CD14-positive monocyte (primary cell): ENCODE measurements at regions not wholly inside any gene's neighbourhood (a gene's known extent, or its start where the extent isn't known, plus 50 kb on each side); places are given as distances from the start of the nearest gene placed in this dataset.
"Not testable (repeated sequence)": the region's sequence is repeated elsewhere in the genome, so short reads cannot be mapped to it uniquely, and the experiment has no call there.

Experiments
- DNase-seq, 3 donors: peaks; one replicate each; pipeline ENCODE4 v3.0.0-alpha.2; 2011 to 2022
- H2AFZ ChIP-seq: 2 replicates; pipeline ENCODE4 v1.6.0; 2012; ENCODE audit warnings: mild to moderate bottlenecking, low read depth, low read length, inconsistent platforms; ENCODE audit not compliant: insufficient read depth, poor library complexity, severe bottlenecking
- H3K27ac ChIP-seq, 2 donors: 1 replicate in 1 of 2; 2 replicates in 1 of 2; pipeline ENCODE4 v1.5.1; 2012 to 2013; ENCODE audit warnings: low read length in 2 of 2, control low read depth in 1 of 2, inconsistent platforms in 1 of 2, low read depth in 1 of 2, mild to moderate bottlenecking in 1 of 2
- H3K27me3 ChIP-seq, 2 donors: one replicate each; pipeline versions ENCODE4 v1.6.0 to v1.6.1; 2011 to 2013; ENCODE audit warnings: low read length in 2 of 2; ENCODE audit not compliant: control insufficient read depth in 2 of 2, insufficient read depth in 2 of 2
- H3K36me3 ChIP-seq, 2 donors: replicated peaks in 1 of 2; 1 replicate in 1 of 2; 2 replicates in 1 of 2; pipeline versions ENCODE4 v1.5.1 to v1.6.1; 2012 to 2013; ENCODE audit warnings: low read length in 2 of 2, control low read depth in 1 of 2, inconsistent platforms in 1 of 2, mild to moderate bottlenecking in 1 of 2; ENCODE audit not compliant: insufficient read depth in 2 of 2, control insufficient read depth in 1 of 2
- H3K4me1 ChIP-seq, 2 donors: 1 replicate in 1 of 2; 2 replicates in 1 of 2; pipeline versions ENCODE4 v1.5.1 to v1.6.1; 2012 to 2013; ENCODE audit warnings: low read length in 2 of 2, control low read depth in 1 of 2, inconsistent platforms in 1 of 2, mild to moderate bottlenecking in 1 of 2, moderate library complexity in 1 of 2; ENCODE audit not compliant: insufficient read depth in 2 of 2, control insufficient read depth in 1 of 2
- H3K4me2 ChIP-seq: replicated peaks from 2 replicates; pipeline ENCODE3; 2012; ENCODE audit warnings: low read length, moderate library complexity, mild to moderate bottlenecking; ENCODE audit not compliant: poor library complexity, severe bottlenecking; ENCODE audit errors: extremely low read depth
- H3K4me3 ChIP-seq, 3 experiments: fragments of 200-600 bp in 1 of 3; sonication (generic) in 1 of 3; replicated peaks in 1 of 3; 1 replicate in 2 of 3; 2 replicates in 1 of 3; pipeline ENCODE4 v1.5.1; 2011 to 2013; ENCODE audit warnings: low read length in 3 of 3, mild to moderate bottlenecking in 3 of 3, control low read depth in 2 of 3, low read depth in 2 of 3, inconsistent platforms in 1 of 3, moderate library complexity in 1 of 3
- H3K79me2 ChIP-seq: 2 replicates; pipeline ENCODE4 v1.6.0; 2012; ENCODE audit warnings: mild to moderate bottlenecking, control low read depth, inconsistent platforms, low read length, moderate library complexity; ENCODE audit not compliant: insufficient read depth
- H3K9ac ChIP-seq: 2 replicates; pipeline ENCODE4 v1.6.0; 2017; ENCODE audit warnings: low read length, mild to moderate bottlenecking; ENCODE audit not compliant: insufficient read depth, poor library complexity, severe bottlenecking
- H3K9me3 ChIP-seq, 2 donors: replicated peaks in 1 of 2; 1 replicate in 1 of 2; 2 replicates in 1 of 2; pipeline versions ENCODE4 v1.5.1 to v1.6.1; 2012 to 2013; ENCODE audit warnings: low read length in 2 of 2, control low read depth in 1 of 2; ENCODE audit not compliant: control insufficient read depth in 1 of 2, insufficient read depth in 1 of 2
- H4K20me1 ChIP-seq: 2 replicates; pipeline ENCODE4 v1.6.0; 2012; ENCODE audit warnings: mild to moderate bottlenecking, low read length, control low read depth, moderate library complexity; ENCODE audit not compliant: insufficient read depth
- H3K27ac Mint-ChIP-seq, 7 donors: one replicate each; pipeline ENCODE4 v1.8.0; 2020; ENCODE audit warnings: mild to moderate bottlenecking in 7 of 7, mixed read lengths in 7 of 7, moderate library complexity in 6 of 7, inconsistent platforms in 2 of 7
- H3K27me3 Mint-ChIP-seq, 3 donors: one replicate each; pipeline ENCODE4 v1.8.0; 2021 to 2022; ENCODE audit warnings: low read depth in 3 of 3, mild to moderate bottlenecking in 3 of 3, mixed read lengths in 3 of 3, moderate library complexity in 3 of 3, inconsistent platforms in 1 of 3
- H3K36me3 Mint-ChIP-seq, 2 donors: one replicate each; pipeline ENCODE4 v1.8.0; 2020; ENCODE audit warnings: mixed read lengths in 2 of 2, inconsistent platforms in 1 of 2, mild to moderate bottlenecking in 1 of 2
- H3K4me1 Mint-ChIP-seq: one replicate; pipeline ENCODE4 v1.8.0; 2020; ENCODE audit warnings: mild to moderate bottlenecking, mixed read lengths
- H3K4me3 Mint-ChIP-seq, 2 donors: one replicate each; pipeline ENCODE4 v1.8.0; 2020; ENCODE audit warnings: mild to moderate bottlenecking in 2 of 2, mixed read lengths in 2 of 2, moderate library complexity in 1 of 2
- H3K9me3 Mint-ChIP-seq, 7 donors: one replicate each; pipeline ENCODE4 v1.8.0; 2020 to 2022; ENCODE audit warnings: mixed read lengths in 7 of 7, mild to moderate bottlenecking in 6 of 7, moderate library complexity in 6 of 7, inconsistent platforms in 2 of 7
- WGBS: methylation state at CpG from one replicate; pipeline ENCODE4 v1.1.5; 2013; ENCODE audit warnings: missing lambda C conversion rate; ENCODE audit not compliant: insufficient coverage; 5-methylcytosine and 5-hydroxymethylcytosine counted together
- intact Hi-C, 2 donors: fragments of 100-400 bp; cut with micrococcal nuclease; formaldehyde crosslinking; loops; one replicate each; pipeline versions ENCODE4 v1.15.0 to v1.15.1; 2023
- TF ChIP-seq, protein P1 (sequence below): fragments of 200-600 bp; IDR thresholded peaks from one replicate; pipeline ENCODE4 v1.8.0; 2022; ENCODE audit warnings: antibody characterized with exemption, mild to moderate bottlenecking

DNA sequence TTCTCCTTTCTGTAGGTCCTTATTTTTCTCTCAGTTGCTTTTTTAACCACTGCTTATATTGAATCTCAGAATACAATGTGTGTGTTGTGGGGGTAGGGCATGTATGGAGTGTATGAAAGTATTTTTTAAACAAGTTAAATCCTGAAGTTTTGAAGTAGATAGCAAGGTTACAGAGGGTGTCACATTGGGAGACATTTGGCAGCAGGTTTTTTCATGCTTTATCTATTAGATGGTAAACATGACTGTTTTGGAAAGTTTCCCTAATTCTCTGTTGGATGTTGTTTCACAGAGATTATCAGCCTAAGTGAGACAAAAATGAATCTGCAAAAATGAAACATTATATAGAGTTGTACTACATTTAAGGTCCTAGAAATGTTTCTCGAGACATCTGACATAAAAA is 190.6 kb upstream of the ARPP21 start:
- H3K4me3 ChIP-seq, result no peak overlapping the region

DNA sequence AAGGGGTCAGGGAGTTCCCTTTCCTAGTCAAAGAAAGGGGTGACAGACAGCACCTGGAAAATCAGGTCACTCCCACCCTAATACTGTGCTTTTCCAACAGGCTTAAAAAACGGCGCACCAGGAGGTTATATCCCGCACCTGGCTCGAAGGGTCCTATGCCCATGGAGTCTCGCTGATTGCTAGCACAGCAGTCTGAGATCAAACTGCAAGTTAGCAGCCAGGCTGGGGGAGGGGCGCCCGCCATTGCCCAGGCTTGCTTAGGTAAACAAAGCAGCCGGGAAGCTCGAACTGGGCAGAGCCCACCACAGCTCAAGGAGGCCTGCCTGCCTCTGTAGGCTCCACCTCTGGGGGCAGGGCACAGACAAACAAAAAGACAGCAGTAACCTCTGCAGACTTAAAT is 184.5 kb upstream of the ARPP21 start:
- DNase-seq, intact Hi-C loops, H3K4me2 ChIP-seq, H3K4me1 ChIP-seq, H3K27me3 ChIP-seq, H3K9ac ChIP-seq, H3K36me3 Mint-ChIP-seq, H4K20me1 ChIP-seq, H3K27ac ChIP-seq, H3K79me2 ChIP-seq, H3K36me3 ChIP-seq, H3K27me3 Mint-ChIP-seq, H2AFZ ChIP-seq, H3K4me3 Mint-ChIP-seq, H3K4me3 ChIP-seq, H3K27ac Mint-ChIP-seq, H3K4me1 Mint-ChIP-seq: not testable (repeated sequence)
- WGBS, result 67% methylated on average over 3 of the region's 9 CpGs
- H3K9me3 Mint-ChIP-seq, result peaks cover 9 to 29% (median 18%) of the 10 kb centered on the region in 7 donors
- peaks cover 19 to 28% of the 10 kb centered on the region in 2 donors for H3K9me3 ChIP-seq

More for the DNA sequence above, 190.6 kb upstream of the ARPP21 start:
- H3K4me1 ChIP-seq, result no peaks in the 10 kb centered on the region
- H3K4me2 ChIP-seq, result no peak overlapping the region
- H3K4me3 Mint-ChIP-seq, result no peak overlapping the region
- H3K9me3 Mint-ChIP-seq, result peaks cover 1 to 18% (median 7%) of the 10 kb centered on the region in 7 donors
- H3K27ac ChIP-seq, result no peak overlapping the region
- no peak overlapping the region for H2AFZ ChIP-seq
- H3K9ac ChIP-seq, result no peak overlapping the region
- H4K20me1 ChIP-seq, result no peaks in the 10 kb centered on the region
- no peaks in the 10 kb centered on the region for H3K4me1 Mint-ChIP-seq
- H3K27me3 Mint-ChIP-seq, result no peaks in the 10 kb centered on the region
- H3K27me3 ChIP-seq, result no peaks in the 10 kb centered on the region
- no peaks in the 10 kb centered on the region for H3K36me3 ChIP-seq
- no peak overlapping the region for H3K27ac Mint-ChIP-seq
- no peak for DNase-seq
- TF ChIP-seq, protein P1, sequence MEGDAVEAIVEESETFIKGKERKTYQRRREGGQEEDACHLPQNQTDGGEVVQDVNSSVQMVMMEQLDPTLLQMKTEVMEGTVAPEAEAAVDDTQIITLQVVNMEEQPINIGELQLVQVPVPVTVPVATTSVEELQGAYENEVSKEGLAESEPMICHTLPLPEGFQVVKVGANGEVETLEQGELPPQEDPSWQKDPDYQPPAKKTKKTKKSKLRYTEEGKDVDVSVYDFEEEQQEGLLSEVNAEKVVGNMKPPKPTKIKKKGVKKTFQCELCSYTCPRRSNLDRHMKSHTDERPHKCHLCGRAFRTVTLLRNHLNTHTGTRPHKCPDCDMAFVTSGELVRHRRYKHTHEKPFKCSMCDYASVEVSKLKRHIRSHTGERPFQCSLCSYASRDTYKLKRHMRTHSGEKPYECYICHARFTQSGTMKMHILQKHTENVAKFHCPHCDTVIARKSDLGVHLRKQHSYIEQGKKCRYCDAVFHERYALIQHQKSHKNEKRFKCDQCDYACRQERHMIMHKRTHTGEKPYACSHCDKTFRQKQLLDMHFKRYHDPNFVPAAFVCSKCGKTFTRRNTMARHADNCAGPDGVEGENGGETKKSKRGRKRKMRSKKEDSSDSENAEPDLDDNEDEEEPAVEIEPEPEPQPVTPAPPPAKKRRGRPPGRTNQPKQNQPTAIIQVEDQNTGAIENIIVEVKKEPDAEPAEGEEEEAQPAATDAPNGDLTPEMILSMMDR, result no peak
- intact Hi-C loops, result no loop called here
- no CpG with 5 or more reads among the region's 1 CpG for WGBS
- H3K9me3 ChIP-seq, result peaks cover 13 to 17% of the 10 kb centered on the region in 2 donors
- H3K36me3 Mint-ChIP-seq, result no peaks in the 10 kb centered on the region
- no peaks in the 10 kb centered on the region for H3K79me2 ChIP-seq
